OCI-LY3 (cell line): ENCODE measurements at regions not wholly inside any gene's neighbourhood (a gene's known extent, or its start where the extent isn't known, plus 50 kb on each side); places are given as distances from the start of the nearest gene placed in this dataset.

Experiments
- H2AFZ ChIP-seq: fragments of 200-600, 300-600 bp; shearing (Covaris generic); 2 replicates; pipeline ENCODE4 v1.6.0; 2014; ENCODE audit warnings: antibody characterized with exemption, low read depth, low read length
- H3K27ac ChIP-seq: fragments of 200-600, 300-600 bp; sonication (generic); 2 replicates; pipeline ENCODE4 v1.5.1; 2014; ENCODE audit warnings: mild to moderate bottlenecking, low read length, moderate library complexity, mixed read lengths
- H3K27me3 ChIP-seq: fragments of 200-600, 300-600 bp; sonication (generic); 2 replicates; pipeline ENCODE4 v1.6.1; 2014; ENCODE audit warnings: low read depth, low read length, mixed read lengths
- H3K36me3 ChIP-seq: fragments of 200-600, 300-600 bp; sonication (generic); replicated peaks from 2 replicates; pipeline ENCODE3; 2014; ENCODE audit warnings: low read depth, low read length, mixed read lengths
- H3K4me1 ChIP-seq: fragments of 300-600, 200-600 bp; sonication (generic); 2 replicates; pipeline ENCODE4 v1.6.1; 2014; ENCODE audit warnings: low read length, mixed read lengths
- H3K4me2 ChIP-seq: fragments of 200-600, 300-600 bp; sonication (generic); 2 replicates; pipeline ENCODE4 v1.6.1; 2014; ENCODE audit warnings: low read length, mixed read lengths
- H3K4me3 ChIP-seq: fragments of 300-600, 200-600 bp; sonication (generic); 2 replicates; pipeline ENCODE4 v1.5.1; 2014; ENCODE audit warnings: antibody characterized with exemption, mild to moderate bottlenecking, low read length, moderate library complexity
- H3K79me2 ChIP-seq: fragments of 300-600, 200-600 bp; shearing (Covaris generic); 2 replicates; pipeline ENCODE4 v1.6.1; 2014; ENCODE audit warnings: mild to moderate bottlenecking, low read length, mixed read lengths
- H3K9ac ChIP-seq: fragments of 300-600, 200-600 bp; shearing (Covaris generic); 2 replicates; pipeline ENCODE4 v1.6.0; 2014; ENCODE audit warnings: mild to moderate bottlenecking, low read length, moderate library complexity
- H3K9me3 ChIP-seq: fragments of 200-600, 300-600 bp; shearing (Covaris generic); 2 replicates; pipeline ENCODE4 v1.6.1; 2014; ENCODE audit warnings: low read length, mixed read lengths; ENCODE audit not compliant: insufficient read depth
- H4K20me1 ChIP-seq: fragments of 200-600, 300-600 bp; sonication (generic); 2 replicates; pipeline ENCODE4 v1.6.1; 2016; ENCODE audit warnings: low read length, mixed read lengths; ENCODE audit not compliant: insufficient read depth
- EZH2phosphoT487 ChIP-seq: fragments of 200-600 bp; shearing (Covaris generic); IDR thresholded peaks from 2 replicates; pipeline ENCODE4 v1.6.1; 2018; ENCODE audit warnings: antibody characterized with exemption, mixed run types, low read depth
- TF ChIP-seq, protein P1 (sequence below): fragments of 200-600, 300-600 bp; sonication (generic); IDR thresholded peaks from 2 replicates; pipeline ENCODE4 v1.5.1; 2014; ENCODE audit warnings: antibody characterized with exemption, low read length, low read depth

- Histone ChIP-seq H4K20me1 (no peaks in the 10 kb centered on the region), H3K27ac (no peak overlapping the region), H3K36me3 (no peaks in the 10 kb centered on the region), H3K4me1 (no peaks in the 10 kb centered on the region), H3K79me2 (no peaks in the 10 kb centered on the region), H2AFZ (no peak overlapping the region), H3K9me3 (no peaks in the 10 kb centered on the region), H3K9ac (no peak overlapping the region), H3K4me3 (no peak overlapping the region), H3K4me2 (no peak overlapping the region), H3K27me3 (no peaks in the 10 kb centered on the region)
- TF ChIP-seq, protein P1, sequence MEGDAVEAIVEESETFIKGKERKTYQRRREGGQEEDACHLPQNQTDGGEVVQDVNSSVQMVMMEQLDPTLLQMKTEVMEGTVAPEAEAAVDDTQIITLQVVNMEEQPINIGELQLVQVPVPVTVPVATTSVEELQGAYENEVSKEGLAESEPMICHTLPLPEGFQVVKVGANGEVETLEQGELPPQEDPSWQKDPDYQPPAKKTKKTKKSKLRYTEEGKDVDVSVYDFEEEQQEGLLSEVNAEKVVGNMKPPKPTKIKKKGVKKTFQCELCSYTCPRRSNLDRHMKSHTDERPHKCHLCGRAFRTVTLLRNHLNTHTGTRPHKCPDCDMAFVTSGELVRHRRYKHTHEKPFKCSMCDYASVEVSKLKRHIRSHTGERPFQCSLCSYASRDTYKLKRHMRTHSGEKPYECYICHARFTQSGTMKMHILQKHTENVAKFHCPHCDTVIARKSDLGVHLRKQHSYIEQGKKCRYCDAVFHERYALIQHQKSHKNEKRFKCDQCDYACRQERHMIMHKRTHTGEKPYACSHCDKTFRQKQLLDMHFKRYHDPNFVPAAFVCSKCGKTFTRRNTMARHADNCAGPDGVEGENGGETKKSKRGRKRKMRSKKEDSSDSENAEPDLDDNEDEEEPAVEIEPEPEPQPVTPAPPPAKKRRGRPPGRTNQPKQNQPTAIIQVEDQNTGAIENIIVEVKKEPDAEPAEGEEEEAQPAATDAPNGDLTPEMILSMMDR, result no peak
- no peak for TF ChIP-seq EZH2phosphoT487
Measured at GRCh38 chr3:21877214-21877754, 126.3 kb upstream of the ZNF385D start.

DNA sequence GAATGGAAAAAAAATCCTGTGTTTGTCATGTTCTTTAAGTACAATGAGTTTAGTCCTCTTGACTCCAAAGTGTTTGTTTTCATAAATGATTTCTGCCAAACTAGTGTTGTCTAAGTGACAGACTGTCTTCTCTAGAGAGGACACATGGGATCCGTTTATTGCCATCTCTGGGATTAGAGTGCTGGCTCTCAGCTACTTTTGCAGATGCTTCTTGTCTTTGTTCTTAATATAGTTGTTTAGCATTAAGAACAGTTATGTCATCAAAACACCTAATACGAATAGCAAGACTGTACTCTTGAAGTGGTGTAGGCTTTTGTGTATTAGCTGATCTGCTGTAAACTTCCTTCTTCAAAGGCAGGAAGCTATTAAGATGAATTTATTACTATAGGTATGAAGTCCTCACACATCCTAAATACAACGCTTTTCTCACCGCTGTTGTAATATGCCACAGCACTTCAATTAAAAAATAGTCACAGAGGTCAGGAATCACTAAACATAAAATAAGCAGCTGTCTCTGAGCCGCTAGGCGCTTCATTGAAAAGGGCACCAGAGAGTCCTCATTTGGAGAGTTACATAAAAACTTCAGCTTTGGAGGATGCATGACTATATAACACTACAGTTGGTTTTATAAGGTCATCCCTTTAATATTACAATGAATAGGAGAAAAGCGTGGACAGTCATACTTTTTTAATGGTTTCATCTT lies 128.3 kb upstream of the ZNF385D start:
- H3K4me1 ChIP-seq, result no peaks in the 10 kb centered on the region
- no peaks in the 10 kb centered on the region for H3K36me3 ChIP-seq
- H3K9me3 ChIP-seq, result no peaks in the 10 kb centered on the region
- H3K27ac ChIP-seq, result no peak overlapping the region
- H2AFZ ChIP-seq, result no peak overlapping the region
- no peak for TF ChIP-seq EZH2phosphoT487
- TF ChIP-seq, protein P1, result no peak
- no peak overlapping the region for H3K9ac ChIP-seq
- H3K79me2 ChIP-seq, result no peaks in the 10 kb centered on the region
- no peak overlapping the region for H3K4me2 ChIP-seq
- no peak overlapping the region for H3K4me3 ChIP-seq
- no peaks in the 10 kb centered on the region for H3K27me3 ChIP-seq
- no peaks in the 10 kb centered on the region for H4K20me1 ChIP-seq

GRCh38 chr3:21888656-21889055 lies 137.6 kb upstream of the ZNF385D start:
- TF ChIP-seq EZH2phosphoT487, result no peak
- TF ChIP-seq, protein P1, result no peak

GRCh38 chr3:21889166-21889565 lies 138.2 kb upstream of the ZNF385D start:
- no peak overlapping the region for H2AFZ ChIP-seq
- H3K9ac ChIP-seq, result no peak overlapping the region
- TF ChIP-seq, protein P1, result no peak
- TF ChIP-seq EZH2phosphoT487, result no peak
- H3K36me3 ChIP-seq, result no peaks in the 10 kb centered on the region
- no peaks in the 10 kb centered on the region for H3K4me1 ChIP-seq
- H3K4me3 ChIP-seq, result no peak overlapping the region
- no peaks in the 10 kb centered on the region for H3K27me3 ChIP-seq
- no peaks in the 10 kb centered on the region for H3K9me3 ChIP-seq
- no peak overlapping the region for H3K27ac ChIP-seq
- H3K4me2 ChIP-seq, result no peak overlapping the region
- H4K20me1 ChIP-seq, result no peaks in the 10 kb centered on the region
- no peaks in the 10 kb centered on the region for H3K79me2 ChIP-seq

More at GRCh38 chr3:21888656-21889055, 137.6 kb upstream of the ZNF385D start:
- Histone ChIP-seq H3K9ac (no peak overlapping the region), H4K20me1 (no peaks in the 10 kb centered on the region), H3K4me3 (no peak overlapping the region), H3K27me3 (no peaks in the 10 kb centered on the region), H3K27ac (no peak overlapping the region), H3K4me1 (no peaks in the 10 kb centered on the region), H3K36me3 (no peaks in the 10 kb centered on the region), H3K79me2 (no peaks in the 10 kb centered on the region), H2AFZ (no peak overlapping the region), H3K4me2 (no peak overlapping the region), H3K9me3 (no peaks in the 10 kb centered on the region)
